ENCODE measurements at regions not wholly inside any gene's neighbourhood (a gene's known extent, or its start where the extent isn't known, plus 50 kb on each side); places are given as distances from the start of the nearest gene placed in this dataset.

GRCh38 chr13:74230984-74231501 lies 96.8 kb upstream of the KLF12 start:
- intact Hi-C loops (cut with DNase I) = no loop called here
- Histone ChIP-seq H3K27ac (no peak overlapping the region), H3K36me3 (no peaks in the 10 kb centered on the region), H3K27me3 (no peaks in the 10 kb centered on the region), H3K4me1 (peaks cover 0 to 27% (median 10%) of the 10 kb centered on the region in 4 donors), H3K9me3 (no peaks in the 10 kb centered on the region), H3K4me3 (no peak overlapping the region)
- 68% methylated on average over 4 of the region's 4 CpGs for WGBS (ENCODE audit: insufficient coverage, low coverage, low lambda C conversion rate, missing lambda C conversion rate)
- TF ChIP-seq POLR2A (IDR thresholded peaks at IDR 0.05) (no peak), CTCF (IDR thresholded peaks at IDR 0.05) (no peak)
- DNase-seq = no peak
- ATAC-seq = no peak

DNA sequence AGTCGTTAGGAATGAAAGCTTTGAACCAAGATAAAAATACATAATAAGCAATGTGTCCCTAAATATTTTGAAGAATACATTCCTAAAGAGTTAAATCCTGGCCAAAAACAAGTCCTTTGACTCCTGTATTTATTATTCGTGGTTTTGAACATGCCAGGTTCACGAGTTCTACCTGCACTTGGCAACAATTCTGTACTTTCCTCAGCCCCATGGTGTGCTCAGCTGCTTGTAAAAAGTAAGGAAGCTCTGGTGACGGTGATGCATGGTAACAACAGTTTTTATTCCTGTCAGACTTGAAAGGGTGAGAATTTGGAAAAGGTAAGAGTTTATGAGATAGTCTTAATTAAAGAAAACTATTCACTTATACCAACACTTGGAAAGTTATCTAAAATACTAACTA lies 95.0 kb upstream of the KLF12 start:
- DNase-seq = peak in 1 of 3 donors; percentile 56
- Histone ChIP-seq H3K4me1 (peaks cover 0 to 27% (median 10%) of the 10 kb centered on the region in 4 donors), H3K27ac (peak overlapping the region in 2 of 3 donors; percentile 46 to 64), H3K9me3 (no peaks in the 10 kb centered on the region), H3K36me3 (no peaks in the 10 kb centered on the region), H3K4me3 (no peak overlapping the region), H3K27me3 (no peaks in the 10 kb centered on the region)
- intact Hi-C loops (cut with DNase I) = no loop called here
- 26% methylated on average over 4 of the region's 4 CpGs for WGBS (ENCODE audit: insufficient coverage, low coverage, low lambda C conversion rate, missing lambda C conversion rate)
- TF ChIP-seq CTCF (IDR thresholded peaks at IDR 0.05) (no peak), POLR2A (IDR thresholded peaks at IDR 0.05) (no peak)
- ATAC-seq = peak; percentile 62 to 85 (median 74)

DNA sequence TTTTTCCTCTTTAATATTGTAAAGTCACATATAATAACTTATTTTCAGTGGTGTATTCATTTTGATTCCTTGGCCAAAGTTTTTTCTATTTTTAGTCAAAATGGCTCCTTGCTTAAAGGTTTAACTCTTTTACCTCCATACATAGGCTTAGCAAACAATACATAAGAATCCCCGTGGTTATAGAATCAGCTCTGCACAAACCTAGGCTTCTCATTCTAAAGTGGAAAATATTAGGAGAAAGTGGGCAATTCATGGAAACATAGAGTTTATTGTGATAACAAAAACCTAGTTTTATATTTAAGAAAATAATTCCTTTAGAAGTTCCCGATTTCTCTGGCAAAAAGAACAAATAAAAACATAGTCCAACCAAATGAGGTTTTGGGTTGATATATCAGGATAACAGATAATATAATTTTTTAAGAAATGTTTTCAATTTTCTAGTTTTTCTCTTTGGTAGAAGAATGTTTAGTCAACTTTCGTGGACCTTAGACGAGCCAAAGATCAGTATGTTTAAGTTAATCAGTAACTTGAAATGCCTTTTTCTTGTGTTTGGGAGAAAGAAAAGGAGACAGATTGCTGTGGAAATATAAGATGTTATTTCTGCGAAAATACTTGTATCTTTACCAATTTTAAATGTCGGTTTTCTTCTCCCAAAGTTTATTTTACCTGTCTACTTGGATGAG lies 93.4 kb upstream of the KLF12 start:
- intact Hi-C loops (cut with DNase I) = no loop called here
- peak overlapping the region in 2 of 3 donors; percentile 20 for H3K4me3 ChIP-seq
- peak; percentile 64 to 85 (median 84) for ATAC-seq
- H3K27ac ChIP-seq = peak overlapping the region; percentile 15 to 64 (median 46)
- no peaks in the 10 kb centered on the region for H3K9me3 ChIP-seq
- no peak for TF ChIP-seq POLR2A (IDR thresholded peaks at IDR 0.05)
- TF ChIP-seq CTCF (IDR thresholded peaks at IDR 0.05) = no peak
- H3K27me3 ChIP-seq = no peaks in the 10 kb centered on the region
- DNase-seq = no peak
- no peaks in the 10 kb centered on the region for H3K36me3 ChIP-seq
- 31% methylated on average over 6 of the region's 6 CpGs for WGBS (ENCODE audit: insufficient coverage, low coverage, low lambda C conversion rate, missing lambda C conversion rate)
- H3K4me1 ChIP-seq = peaks cover 0 to 27% (median 10%) of the 10 kb centered on the region in 4 donors

DNA sequence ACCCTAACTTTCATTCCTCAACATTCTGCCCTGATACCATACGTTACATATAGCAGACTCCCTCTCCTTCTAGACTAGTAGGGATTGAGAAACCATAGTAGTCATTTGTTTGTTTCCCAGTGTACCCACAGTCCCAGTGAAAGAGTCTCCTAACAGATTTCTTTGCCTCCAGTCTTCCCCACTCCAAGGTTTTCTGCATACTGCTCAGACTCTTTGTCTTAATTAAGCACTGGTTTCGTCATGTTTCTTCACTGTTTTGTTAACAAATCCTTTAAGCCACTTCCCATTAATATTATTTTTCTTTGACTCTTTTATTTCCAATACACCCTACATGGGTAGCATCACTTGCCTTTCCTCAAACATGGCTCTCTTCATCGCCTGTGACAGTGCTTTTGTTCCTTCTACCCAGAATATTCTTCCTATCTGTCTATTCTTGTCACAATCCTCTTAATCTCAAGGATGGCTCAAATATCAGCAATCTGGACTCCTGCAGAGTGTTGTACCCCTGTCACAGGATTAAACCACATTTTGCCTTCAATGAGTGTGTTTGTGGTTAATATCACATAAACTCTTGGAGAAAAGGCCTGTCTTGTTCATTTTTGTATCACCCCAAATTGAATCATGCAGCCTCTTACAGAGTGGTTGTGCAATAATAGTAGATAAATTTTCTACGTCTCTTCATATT lies 92.7 kb upstream of the KLF12 start:
- no peaks in the 10 kb centered on the region for H3K9me3 ChIP-seq
- intact Hi-C loops (cut with DNase I) = no loop called here
- H3K4me1 ChIP-seq = peaks cover 0 to 31% (median 13%) of the 10 kb centered on the region in 4 donors
- H3K27me3 ChIP-seq = no peaks in the 10 kb centered on the region
- TF ChIP-seq CTCF (IDR thresholded peaks at IDR 0.05) = no peak
- no peak for TF ChIP-seq POLR2A (IDR thresholded peaks at IDR 0.05)
- no peak for DNase-seq
- ATAC-seq = peak in 3 of 4 donors; percentile 23 to 34 (median 30)
- no peaks in the 10 kb centered on the region for H3K36me3 ChIP-seq
- WGBS (ENCODE audit: insufficient coverage, low coverage, low lambda C conversion rate, missing lambda C conversion rate) = 62% methylated on average over 4 of the region's 4 CpGs
- peak overlapping the region in 2 of 3 donors; percentile 46 to 64 for H3K27ac ChIP-seq
- H3K4me3 ChIP-seq = no peak overlapping the region
